HEK293T (cell line): ENCODE measurements at regions not wholly inside any gene's neighbourhood (a gene's known extent, or its start where the extent isn't known, plus 50 kb on each side); places are given as distances from the start of the nearest gene placed in this dataset.

Experiments used
- ARNT ChIP-seq: fragments of 450-650 bp; IDR thresholded peaks from 2 replicates; pipeline ENCODE4 v1.6.1; 2017; ENCODE audit warnings: mild to moderate bottlenecking
- BHLHE40 ChIP-seq: fragments of 450-650 bp; IDR thresholded peaks from 2 replicates; pipeline ENCODE4 v1.6.1; 2016; ENCODE audit warnings: mild to moderate bottlenecking, moderate library complexity, borderline replicate concordance
- CTBP1 ChIP-seq: fragments of 450-650 bp; IDR thresholded peaks from 2 replicates; pipeline ENCODE4 v1.6.1; 2016; ENCODE audit warnings: borderline replicate concordance
- ELF4 ChIP-seq: fragments of 450-650 bp; IDR thresholded peaks from 2 replicates; pipeline ENCODE4 v1.6.1; 2017; ENCODE audit warnings: antibody characterized with exemption
- FOXA1 ChIP-seq: fragments of 450-650 bp; IDR thresholded peaks from 2 replicates; pipeline ENCODE4 v1.6.1; 2016; ENCODE audit warnings: mild to moderate bottlenecking
- FOXM1 ChIP-seq: fragments of 450-650 bp; IDR thresholded peaks from 2 replicates; pipeline ENCODE4 v1.6.1; 2017; ENCODE audit warnings: mild to moderate bottlenecking, borderline replicate concordance
- SP1 ChIP-seq: fragments of 450-650 bp; IDR thresholded peaks from 2 replicates; pipeline ENCODE4 v1.6.1; 2017
- SUZ12 ChIP-seq: fragments of 450-650 bp; IDR thresholded peaks from 2 replicates; pipeline ENCODE4 v1.6.1; 2016; ENCODE audit warnings: mild to moderate bottlenecking
- TARDBP ChIP-seq: fragments of 450-650 bp; IDR thresholded peaks from 2 replicates; pipeline ENCODE4 v1.6.1; 2016
- ZNF384 ChIP-seq: fragments of 450-650 bp; IDR thresholded peaks from 2 replicates; pipeline ENCODE4 v1.6.1; 2016

DNA sequence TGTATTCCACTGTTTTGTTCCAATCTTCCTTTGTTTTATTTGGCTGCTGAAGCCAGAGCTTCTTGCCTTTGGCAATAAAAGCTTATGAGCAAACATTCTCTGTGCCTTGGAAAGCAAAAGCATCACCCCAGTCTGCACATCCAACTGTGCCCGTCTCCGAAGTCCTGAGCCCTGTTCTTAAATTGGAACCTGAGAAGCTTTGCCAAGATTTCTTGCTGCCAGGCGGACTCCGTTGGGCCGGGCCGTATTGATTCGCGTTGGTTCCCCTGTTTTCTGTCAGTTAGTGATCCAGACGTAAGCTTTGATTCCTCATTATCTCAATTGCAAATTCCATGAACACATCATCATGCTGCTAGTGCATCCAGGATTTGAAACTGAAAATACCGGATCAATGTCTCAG is 793.0 kb downstream of the OLFM4 start:
- no peak for TF ChIP-seq SP1
- TF ChIP-seq FOXM1 = no peak
- no peak for TF ChIP-seq BHLHE40
- TF ChIP-seq ZNF384 = no peak
- no peak for TF ChIP-seq TARDBP
- no peak for TF ChIP-seq ARNT
- no peak for TF ChIP-seq CTBP1
- no peak for TF ChIP-seq SUZ12
- no peak for TF ChIP-seq FOXA1
- no peak for TF ChIP-seq ELF4
